HG03378 (cell line): ENCODE measurements at regions not wholly inside any gene's neighbourhood (a gene's known extent, or its start where the extent isn't known, plus 50 kb on each side); places are given as distances from the start of the nearest gene placed in this dataset.

Experiments
- ATAC-seq: cut with Tn5 transposase; IDR thresholded peaks from one replicate; pipeline ENCODE4 v1.9.1; 2021; ENCODE audit warnings: mild to moderate bottlenecking, moderate library complexity; ENCODE audit not compliant: unreplicated experiment

DNA sequence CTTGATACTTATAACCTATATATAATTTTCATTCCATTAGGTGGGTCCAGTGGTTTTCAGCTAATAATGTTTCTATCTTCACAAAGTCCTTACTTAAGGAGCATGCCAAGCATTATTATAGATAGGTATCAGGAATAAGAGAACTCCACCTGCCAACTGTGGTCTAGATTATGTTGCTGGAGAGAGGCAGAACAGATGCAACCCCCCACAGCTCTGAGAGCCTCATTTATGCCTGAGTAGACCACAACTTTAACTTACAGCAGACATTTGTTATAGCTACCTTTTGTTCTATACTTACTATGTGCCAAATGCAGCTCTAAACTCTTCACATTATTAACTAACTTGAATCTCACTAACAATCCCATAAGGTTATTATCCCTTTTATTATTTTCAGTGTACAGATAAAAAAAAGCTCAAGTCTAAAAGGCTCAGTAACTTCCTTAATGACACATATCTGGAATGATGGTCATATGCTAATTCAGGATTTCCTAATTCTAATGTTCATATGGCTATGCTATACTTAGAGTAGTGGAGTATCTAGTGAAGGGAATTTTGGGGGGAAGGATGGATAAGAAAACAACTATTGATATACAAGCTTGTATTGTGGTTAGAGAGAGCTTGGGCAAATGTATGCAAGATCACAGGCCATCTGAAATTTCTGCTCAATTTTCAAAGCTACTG lies 119.1 kb upstream of the RND3 start:
- no peak for ATAC-seq

DNA sequence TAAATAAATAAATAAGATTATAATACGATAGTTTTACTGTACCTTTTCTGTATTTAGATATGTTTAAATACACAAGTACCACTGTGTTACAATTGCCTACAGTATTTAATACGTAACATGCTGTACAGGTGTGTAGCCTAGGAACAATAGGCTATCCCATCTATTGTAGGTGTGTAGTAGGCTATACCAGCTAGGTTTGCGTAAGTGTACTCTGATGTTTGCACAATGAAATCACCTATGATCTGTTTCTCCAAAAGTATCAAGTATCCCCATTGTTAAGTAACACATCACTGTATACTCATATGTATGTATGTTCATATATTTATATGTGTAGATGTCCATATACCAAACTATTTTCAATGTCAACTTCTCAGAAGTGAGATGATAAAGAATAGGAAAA lies 118.2 kb upstream of the RND3 start:
- no peak for ATAC-seq

DNA sequence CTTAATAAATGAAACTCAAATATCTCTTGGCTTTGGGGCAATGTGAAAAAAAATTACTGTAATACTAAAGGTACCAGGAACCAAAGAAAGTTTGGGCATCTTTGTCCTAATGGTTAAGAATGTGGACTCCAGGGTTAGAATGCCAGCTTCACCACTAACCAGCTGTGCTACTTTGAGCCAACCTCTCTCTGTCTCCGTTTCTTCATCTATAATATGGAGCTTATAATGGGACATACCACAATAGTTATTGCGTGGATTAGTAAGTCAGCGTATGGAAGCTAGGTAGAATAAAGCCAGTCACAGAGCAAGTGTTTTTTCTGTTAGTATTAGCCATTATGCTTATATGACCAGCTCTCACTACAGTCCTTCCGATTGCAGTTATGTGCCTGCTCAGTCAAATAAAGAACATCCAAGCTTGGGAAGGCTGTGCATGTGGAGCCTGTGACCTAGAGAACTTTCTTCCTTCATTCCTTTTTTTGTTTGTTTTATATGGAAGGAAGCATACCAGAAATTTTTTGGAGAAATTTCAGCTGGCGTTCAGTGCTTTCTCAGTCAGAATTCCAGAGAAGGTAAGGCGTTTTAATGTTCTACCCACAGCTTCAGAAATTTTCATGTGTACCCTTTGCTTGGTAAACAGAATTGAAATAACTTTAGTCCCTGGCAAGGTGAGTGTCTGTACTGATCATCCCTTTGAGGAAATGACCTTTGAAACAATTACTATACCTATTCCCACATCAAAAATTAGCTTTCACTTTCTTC lies 114.0 kb upstream of the RND3 start:
- ATAC-seq = no peak

DNA sequence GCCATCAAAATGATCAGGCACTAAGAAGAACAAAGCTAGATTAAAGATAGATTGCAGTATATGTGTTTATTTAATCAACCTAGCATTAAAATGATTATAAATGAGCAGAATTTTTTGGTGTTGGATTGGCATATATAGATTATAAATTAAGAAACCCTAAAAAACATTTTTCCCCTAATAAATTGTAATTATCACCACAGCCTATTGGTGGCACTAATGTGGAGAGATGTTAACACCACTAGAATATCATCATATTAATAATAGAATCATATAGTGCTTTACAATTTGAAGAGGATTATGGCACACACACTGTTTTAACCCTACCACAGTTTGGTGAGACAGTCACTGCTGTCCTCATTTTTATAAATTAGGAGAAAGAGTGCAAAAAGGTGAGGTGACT lies 112.4 kb upstream of the RND3 start:
- ATAC-seq = no peak

DNA sequence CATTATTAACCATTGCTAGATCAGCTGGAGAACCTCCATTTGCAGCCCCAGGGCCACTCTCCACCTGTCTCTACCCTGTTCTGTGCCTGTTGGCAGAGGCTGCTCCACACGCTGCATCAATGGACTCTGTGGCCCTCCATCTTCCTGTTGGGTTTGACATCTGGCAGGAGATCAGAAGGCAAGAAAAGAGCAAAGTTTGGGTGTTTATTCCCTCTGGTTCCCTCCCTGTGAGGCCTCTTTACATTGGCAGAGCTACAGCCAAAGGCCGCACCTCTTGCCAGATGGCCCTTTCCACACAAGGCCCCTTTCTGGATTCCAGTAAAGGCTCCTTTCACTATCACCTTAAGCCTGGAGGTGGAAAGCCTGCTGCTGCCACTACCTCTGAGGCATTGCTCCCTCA lies 110.9 kb upstream of the RND3 start:
- no peak for ATAC-seq

DNA sequence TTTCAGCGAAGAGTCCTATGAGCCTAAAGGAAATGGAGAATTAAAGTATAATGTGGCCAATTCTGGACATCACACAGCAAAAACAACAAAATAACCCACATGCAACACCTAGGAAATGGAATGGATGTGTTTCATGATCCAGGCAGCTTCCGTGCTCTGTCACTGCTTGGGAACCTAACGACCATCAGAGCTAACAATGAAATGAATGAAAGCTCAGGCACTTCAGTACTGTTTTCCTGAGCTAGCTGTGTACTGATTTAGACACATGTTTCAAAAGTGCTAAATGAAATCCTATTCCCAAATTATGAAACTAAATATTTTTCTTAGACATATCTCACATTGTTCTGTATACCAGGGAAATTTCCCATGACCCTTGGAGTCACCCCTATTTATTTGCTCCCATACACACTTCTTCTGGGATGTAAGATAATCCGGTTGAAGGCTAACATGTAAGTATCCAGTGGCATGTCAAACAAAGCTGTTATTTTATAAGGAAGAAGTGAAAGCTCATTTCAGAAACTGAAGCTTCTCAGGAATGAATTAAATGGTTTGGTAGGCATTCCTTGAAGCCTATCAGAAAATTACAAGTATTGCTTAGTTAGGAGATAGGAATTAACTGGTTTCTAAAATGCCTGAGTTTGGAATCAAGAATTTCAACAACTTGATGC lies 108.5 kb upstream of the RND3 start:
- no peak for ATAC-seq

DNA sequence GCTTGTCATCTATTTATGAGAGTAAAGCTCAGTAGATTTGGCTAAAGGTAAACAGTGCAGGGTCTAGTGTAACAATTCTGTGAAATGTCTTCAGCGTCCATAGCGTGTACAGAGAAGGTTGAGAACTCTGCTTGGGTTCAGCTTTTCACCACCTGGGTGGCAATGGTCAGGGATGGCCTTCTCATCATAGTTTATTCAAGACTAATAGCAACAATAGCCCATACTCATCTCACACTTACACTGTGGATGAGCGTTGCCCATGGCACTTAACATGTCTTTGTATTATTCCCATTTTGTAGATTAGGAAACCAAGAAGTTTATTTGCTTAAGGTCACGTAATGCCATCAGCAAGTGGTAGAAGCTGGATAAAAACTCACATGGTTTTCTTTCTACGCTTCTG lies 106.8 kb upstream of the RND3 start:
- ATAC-seq = no peak

DNA sequence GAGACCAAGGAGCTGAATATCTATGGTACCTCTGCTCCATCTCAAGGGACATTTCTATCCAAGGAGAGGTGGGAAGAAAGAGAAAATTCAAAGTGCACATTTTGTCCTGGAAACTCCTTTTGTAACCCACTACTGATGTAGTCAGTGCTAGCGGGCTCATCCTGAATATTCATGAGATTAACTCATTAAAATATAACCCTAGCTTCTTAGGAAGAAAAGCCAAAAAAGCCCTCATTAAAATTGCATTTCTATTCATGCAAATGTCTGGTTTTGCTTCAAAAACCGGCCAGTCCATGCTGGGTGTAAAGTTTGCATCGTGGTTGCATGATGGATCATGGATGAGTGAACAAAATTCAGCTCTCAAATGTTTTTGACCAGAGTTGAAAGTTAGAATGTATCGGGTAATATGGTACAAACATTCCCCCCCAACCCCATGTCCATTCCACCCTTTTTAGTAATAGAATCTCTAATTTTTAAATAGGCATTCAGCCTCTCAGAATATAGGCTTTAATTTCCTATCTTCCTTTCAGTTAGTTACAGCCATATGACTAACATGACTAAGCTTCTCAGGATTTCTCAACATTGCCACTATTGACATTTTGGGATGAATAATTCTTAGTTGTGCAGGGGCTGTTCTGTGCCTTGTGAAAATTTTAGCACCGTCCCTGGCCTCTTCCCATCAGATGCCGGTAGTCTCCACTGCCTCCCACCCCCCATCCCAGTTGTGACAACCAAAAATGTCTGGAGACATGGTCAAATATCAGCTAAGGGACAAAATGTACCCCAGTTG lies 104.2 kb upstream of the RND3 start:
- no peak for ATAC-seq

DNA sequence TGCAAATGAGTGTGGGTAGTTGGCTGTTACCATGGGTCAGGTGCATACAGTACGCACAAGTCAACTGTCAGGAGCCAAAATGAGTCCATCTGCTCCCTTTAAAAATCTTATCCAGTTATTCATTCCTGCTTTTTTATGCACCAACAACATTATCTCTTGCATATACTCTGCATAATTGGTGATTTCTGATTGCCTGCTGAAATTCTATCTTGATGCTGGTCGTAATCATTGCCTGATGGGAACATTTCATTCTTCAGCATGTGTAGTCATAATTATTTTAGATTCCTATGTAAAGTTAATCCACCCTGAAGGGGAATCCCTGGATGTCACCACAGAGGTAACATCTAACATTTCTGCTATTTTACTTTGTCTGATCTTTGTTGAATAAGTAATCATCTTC lies 102.2 kb upstream of the RND3 start:
- ATAC-seq = no peak

DNA sequence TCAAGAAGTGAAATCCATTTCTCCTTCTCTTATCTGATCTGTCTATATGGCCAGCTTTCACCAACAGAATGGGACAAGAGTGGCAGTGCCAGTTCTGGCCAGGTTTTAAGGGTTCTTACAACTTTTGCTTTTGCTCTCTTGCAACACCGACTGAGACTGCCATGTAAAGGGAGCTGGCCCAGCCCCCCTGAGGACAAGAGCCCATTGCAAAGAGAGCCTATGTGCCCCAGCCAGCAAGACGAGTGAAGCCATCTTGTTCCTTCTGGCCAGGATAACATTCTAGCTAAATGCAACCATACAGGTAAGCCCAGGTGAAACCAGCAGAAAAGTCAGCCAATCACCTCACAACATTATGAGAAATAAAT lies 101.0 kb upstream of the RND3 start:
- ATAC-seq = no peak

DNA sequence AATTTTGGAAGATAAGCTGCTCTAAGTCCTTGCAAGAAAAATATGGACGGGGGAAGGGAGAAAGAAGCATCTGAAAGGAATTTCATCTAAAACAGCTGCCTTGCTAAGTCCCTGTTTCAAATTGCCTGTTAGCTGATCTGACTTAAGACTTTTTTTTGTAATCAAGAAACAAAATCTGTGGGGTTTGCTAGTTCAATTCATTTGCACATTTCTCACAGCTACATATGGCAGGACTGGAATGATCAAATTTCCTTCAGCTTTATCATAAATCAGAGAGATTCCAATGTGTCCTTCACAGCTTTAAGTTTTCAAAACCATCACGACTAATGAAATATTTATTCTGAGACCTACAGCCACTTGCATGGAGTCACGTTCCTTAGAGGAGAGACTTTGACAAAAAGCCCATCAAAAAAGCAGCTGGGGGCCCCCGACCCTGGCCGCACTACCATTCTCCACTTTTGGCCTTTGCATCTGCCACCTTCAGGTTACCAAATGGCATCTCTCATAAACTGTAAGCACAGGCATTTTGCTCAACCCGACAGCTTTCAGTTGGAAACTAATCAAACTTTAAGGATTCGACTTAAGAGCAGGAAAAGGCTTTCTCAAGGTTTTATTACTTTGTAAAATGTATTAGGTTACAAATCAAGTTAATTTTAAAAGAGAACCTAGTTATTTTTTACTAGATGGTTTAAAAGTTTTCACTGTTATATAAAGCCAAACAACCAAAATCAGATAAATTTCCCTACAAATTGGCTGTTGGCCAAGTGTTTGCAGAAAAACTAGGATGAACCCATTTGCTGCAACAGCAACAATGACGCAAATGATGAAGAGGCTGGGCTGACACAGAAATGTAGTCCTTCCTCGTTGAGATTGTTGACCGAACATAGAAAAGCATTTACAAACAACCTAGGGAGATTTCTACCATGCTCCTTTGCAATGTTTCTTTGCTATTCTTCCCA lies 100.4 kb upstream of the RND3 start:
- ATAC-seq = no peak

DNA sequence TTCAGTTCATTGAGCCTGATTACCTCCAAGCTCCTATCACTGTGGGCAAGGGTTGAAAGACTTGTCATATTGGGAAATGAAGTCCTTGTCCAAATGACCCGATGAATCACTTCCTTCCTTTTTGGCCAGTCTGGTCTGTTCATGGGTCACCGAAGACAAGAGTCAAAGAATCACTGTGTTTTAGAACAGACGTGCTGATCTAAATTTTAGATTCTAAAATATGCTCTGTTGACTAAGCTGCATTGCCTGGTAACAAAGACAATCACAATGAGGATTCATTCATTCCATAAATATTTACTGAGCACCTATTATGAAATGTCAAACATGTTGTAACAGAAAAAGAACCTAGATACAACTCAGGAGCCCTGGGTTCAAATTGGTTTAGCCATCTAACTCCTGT lies 99.4 kb upstream of the RND3 start:
- no peak for ATAC-seq

DNA sequence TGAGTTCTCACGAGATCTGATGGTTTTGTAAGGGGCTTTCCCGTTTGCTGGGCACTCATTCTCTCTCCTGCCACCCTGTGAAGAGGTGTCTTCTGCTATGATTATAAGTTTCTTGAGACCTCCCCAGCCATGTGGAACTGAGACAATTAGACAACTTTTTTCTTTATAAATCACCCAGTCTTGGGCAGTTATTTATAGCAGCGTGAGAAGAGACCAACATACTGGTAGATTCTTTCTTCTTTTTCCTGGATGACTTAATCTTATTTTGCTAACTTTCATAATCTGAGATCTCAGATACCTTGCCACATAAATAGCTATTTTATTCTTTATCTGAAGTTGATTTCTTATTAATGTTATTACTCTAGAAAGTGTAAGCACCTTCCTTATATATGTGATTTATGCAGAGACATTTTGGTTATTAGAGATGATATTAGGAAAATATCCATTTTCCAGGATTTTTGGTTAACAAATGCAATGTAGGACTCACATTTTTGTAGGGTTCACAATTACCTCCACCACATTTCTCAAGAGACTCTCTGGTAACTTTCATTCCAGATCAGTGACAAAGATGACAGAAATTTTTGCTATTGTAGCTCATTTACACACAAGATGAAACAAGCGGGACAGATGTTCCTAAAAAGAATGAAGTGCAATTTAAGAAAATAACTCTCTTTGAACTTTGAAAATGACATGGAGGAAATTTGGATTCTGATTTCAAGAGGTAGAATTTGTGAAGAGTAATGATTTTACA lies 97.9 kb upstream of the RND3 start:
- ATAC-seq = no peak

DNA sequence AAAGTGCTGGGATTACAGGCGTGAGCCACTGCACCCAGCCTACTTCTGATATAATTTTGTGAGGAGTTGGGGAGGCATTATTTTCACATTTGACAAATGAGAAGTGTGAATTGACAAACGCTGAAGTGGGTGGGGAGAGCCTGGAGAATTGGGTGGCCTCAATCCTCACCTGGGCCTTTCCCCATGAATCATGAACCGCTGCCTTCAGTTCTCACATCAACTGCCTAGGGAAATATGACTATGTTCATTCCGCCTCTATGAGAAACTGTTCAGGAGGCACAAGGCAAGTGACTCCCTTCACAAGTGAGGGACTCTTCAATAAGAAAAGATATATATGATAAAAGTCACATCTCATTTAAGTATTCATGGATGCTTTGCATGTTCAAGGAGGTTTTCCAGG lies 96.6 kb upstream of the RND3 start:
- ATAC-seq = no peak

DNA sequence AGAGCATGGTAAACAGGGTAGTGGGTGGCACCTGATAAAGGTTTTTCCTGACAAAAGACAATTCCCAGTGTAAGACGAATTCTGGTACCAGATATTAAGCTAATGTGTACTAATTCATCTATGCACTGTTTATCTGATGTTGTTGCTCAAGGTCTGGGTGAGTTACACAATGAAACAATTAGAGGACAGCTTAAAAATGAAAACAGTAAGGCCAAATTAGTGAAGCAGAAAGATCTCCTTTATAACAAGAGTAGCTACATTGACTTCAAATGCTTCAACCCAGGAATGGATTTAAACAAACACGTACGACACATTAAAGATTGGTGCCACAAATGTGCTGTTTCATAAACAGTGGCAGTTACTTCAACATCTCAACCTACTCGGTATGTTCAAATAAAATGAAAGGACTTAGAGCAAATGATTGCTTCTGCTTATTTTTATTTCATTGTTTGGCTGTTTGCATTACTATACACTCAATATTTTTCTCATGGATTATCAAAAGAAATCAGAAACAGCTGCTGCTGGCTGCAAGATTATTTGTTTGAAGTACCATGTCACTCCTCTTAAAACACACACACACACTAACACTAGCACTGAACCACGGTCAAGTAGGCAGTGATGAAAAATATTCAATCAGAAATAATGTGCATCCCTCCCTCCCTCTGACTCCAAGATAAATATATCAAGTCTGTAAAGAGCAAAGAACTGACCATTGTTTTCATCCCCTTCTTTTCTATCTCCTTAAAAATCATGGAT lies 94.4 kb upstream of the RND3 start:
- ATAC-seq = no peak

DNA sequence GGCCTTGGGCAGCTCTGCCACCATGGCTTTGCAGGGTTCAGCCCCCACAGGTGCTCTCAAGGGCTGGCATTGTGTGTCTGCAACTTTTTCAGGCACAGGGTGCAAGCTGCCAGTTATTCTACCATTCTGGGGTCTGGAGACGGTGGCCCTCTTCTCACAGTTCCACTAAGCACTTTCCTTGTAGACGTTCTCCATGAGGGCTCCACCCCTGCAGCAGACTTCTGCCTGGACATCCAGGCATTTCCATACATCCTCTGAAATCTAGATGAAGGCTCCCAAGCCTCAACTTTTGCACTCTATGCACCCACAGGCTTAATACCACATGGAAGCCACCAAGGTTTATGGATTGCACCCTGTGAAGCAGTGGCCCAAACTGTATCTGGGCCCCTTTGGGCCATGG lies 91.0 kb upstream of the RND3 start:
- ATAC-seq = no peak

DNA sequence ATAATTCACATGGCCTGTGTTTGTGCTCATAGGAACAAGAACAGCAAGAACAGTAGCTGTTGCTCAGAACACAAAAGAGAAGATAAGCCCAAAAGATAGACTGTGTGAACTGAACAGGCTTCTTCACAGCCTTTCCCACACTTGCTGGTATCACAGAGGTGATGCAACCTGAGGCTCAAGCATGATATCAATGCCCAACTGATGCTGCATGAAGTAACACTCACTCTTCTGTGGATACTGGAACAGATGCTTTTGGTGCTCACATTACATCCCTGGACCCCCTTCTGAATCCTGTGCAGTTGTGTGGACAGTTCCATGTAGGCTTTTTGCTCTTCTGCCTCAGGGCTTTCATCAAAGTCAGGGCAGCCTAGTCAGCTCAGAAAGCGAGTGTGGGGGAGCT lies 88.4 kb upstream of the RND3 start:
- ATAC-seq = no peak

DNA sequence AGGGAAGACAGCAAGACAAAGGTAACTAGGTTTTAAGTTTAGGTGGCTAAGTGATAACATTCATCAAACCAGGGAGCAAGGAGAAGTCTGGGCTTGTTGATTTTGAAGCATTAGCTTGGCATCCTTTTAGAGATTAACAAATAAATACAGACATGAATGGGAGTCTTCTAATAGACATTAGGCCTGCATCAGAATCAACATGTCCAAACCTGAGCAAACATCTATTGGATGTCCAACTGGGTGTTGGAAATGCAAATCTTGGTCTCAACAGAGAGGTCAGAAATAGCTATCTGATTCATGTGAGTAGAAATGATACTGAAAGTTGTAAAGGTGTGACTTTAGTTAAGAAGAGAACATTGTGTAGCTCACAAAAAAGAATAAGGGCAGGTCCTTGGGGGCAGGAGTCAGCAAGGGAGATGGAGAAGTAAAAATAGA lies 85.5 kb upstream of the RND3 start:
- ATAC-seq = peak; percentile 98

DNA sequence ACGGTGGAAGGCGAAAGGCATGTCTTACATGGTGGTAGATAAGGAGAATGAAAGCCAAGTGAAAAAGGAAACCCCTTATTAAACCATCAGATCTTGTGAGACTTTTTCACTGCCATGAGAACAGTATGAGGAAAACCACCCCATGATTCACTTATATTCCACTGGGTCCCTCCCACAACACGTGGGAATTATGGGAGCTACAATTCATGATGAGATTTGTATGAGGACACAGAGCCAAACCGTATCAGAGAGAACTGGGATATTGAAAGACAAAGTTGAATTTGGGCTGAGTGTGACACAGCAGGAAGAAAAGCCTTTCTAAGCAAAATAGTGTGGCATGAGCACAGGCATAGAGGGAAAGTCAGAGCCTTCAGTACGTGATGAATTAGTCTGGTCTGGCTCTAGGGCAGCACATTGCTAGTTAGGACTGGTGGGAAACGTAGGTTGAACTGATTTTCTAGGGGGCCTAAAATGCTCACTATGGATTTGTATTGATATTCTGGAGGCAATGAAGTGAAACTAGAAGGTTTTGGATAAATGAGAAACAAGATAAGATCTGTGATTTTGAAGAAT lies 84.8 kb upstream of the RND3 start:
- ATAC-seq = no peak
